Activated naive CD4-positive, alpha-beta T cell treated with Interleukin-2 at 50 U/mL for 16 hours (primary cell): ENCODE measurements at regions not wholly inside any gene's neighbourhood (a gene's known extent, or its start where the extent isn't known, plus 50 kb on each side); places are given as distances from the start of the nearest gene placed in this dataset.
"Not testable (repeated sequence)": the region's sequence is repeated elsewhere in the genome, so short reads cannot be mapped to it uniquely, and the experiment has no call there.

Experiments used
- DNase-seq: peaks from one replicate; pipeline ENCODE4 v3.0.0-alpha.2; 2020

DNA sequence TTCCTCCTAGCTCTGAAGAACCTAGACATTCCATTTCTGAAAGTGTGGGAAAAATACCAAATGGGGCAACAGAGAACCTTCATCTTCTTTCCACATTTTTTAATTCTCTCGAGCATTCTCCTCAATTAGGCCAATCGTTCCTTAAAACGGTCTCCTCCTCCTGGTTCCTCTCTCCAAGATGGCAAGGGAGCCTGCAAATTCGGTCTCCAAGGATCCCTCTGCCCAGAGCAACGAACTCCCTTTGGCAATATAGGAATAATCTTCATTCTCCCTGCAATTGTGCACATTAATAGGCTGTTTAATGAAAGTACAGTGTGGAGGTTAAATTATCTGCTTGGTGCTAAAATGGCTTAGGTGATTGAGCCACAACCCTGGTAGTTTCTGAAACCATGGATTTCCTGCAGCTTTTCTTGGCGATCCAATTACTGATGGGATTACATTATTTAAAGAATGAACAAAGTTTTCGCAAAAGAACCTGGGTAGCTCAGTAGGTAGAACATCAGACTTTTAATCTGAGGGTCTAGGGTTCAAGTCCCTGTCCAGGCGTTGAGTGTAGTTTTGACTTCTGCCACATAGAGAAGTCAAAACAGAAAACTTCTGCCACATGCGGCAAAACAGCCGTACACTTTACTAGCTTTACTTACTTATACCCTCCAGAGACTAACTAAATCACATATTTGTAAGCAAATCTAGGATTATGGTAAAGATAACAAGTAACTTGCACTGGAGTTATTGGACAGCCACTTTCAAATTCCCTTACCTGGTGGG lies 102.9 kb upstream of the ZNF184 start:
- DNase-seq: no peak

DNA sequence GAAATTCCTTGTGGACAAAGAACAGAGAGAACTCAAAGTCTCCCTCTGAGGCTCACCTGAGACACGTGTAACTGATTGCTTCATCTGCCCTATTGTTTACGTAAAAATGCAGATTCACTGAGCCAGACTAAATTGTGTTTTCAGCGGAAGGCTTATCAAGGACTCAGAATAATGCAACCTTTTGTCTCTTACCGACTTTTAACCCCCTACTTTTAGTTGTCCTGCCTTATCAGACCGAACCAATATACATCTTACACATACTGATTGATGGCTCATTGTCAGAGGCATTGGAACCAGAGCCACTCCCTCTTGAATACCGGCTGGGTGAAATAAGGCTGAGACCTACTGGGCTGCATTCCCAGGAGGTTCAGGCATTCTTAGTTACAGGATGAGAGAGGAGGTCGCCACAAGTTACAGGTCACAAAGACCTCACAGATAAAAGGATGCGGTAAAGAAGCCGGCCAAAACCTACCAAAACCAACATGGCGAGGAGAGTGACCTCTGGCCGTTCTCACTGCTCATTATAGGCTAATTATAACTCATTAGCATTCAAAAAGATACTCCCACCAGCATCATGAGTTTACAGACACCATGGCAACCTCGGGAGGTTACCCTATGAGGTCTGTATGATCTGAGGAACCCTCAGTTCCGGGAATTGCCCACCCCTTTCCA lies 95.5 kb upstream of the ZNF184 start:
- DNase-seq: no peak

DNA sequence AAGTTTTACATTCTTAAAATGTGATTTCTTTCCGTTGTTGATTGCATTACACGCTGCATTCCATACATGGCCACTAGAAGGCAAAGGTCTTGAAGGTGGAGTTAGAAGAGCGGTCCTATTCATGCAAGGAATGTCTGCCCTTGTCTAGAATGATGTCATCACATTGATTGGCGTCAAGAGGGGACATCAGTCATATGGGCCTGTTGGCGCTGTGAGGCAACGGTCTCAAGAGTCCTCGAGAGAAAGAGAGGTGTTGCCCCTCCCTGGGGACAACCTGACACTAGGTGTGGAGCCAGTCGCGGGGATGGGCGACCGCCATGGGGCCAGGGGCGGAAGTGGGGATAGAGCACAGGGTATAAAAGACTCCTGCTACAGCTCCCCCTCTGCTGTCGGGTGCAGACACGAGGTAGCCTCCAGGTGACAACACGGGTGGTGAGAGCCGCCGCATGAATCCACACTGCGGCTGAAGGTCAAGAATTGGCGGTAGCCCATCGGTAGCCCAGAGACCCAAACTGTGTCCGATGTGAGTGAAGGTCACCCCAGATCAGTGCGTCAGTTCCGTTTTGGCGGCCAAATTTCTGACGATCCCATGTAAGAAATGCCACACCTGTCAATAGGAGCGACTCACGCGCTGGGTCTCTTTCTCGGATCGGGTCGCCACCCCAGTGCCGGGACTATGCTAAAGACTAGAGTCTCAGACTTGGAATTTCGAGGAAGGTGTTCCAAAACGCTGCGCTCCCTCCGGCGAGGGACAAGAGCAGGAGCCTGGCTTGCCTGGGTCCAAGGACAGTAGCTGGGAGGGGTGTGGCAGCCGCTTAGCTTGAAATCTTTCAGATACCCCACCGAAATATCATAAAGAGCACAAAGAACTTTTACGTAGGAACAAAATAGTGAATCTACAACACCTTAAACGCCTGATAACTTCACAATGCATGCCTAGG lies 93.2 kb upstream of the ZNF184 start:
- DNase-seq: no peak

DNA sequence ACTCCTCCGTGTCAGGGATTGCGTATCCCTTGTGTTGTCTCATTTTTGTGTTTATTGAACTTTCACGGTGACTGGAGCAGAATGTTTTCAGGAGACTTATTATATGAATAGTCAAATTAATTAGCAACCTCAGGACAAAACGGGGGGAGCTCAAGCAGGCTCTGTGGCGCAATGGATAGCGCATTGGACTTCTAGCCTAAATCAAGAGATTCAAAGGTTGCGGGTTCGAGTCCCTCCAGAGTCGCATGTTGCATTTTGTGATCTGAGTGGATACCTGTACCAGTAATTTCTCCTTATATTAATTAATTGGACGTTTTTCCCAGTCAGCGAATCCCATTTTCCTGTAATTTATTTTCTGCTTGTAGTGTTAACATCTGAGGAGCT lies 89.1 kb upstream of the ZNF184 start:
- no peak for DNase-seq

DNA sequence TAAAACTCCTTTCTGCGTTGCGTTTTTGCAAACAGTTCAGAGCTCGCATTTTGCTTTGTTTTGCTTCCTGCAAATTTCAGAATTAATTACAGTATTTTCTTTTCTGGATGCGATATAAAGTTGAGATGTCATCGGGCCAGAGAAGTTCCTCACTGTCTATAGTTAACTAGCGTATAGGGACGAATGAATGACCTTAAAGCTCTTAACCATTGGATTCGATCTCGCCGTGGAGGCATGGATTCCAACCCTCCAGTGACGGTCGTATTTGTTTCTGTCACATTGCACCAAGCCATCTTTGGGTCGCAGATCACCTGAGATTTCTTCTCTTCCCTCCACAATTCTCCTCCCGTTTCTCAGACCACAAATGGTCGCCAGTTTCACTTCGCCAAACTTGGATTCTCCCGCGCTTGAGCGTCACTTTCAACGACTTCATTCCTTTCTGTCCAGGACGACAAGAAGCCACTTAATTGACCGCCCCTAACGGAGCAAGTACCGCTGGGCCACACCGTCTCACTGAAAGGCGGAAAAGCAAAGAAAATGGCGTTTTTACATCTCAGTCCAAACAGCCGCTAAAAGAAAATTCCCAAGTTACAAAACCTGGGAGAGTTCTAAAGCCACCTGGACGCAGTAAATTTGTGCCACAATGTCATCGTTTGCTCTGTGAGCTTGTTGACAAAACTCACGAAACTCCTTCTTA lies 85.3 kb upstream of the ZNF184 start:
- DNase-seq: no peak

DNA sequence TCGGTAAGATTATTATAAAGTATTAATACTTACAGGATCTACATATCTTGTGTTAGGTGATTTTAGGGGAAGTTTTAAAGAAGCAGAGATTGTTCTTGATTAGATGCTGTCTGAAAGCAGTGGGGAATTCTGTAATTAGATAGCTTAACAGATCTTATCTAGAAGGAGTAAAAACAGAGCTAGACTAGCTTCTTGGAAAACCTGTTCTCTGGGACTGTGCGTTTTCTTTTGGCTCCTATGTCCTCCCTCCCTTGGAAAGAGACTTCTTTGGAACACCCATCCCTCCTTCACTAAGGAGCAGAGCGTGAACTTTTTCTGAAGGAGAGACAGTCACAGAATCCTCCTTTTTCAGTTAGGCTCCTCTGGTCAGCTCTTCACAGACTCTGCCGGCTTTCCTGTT lies 83.5 kb upstream of the ZNF184 start:
- DNase-seq: no peak

DNA sequence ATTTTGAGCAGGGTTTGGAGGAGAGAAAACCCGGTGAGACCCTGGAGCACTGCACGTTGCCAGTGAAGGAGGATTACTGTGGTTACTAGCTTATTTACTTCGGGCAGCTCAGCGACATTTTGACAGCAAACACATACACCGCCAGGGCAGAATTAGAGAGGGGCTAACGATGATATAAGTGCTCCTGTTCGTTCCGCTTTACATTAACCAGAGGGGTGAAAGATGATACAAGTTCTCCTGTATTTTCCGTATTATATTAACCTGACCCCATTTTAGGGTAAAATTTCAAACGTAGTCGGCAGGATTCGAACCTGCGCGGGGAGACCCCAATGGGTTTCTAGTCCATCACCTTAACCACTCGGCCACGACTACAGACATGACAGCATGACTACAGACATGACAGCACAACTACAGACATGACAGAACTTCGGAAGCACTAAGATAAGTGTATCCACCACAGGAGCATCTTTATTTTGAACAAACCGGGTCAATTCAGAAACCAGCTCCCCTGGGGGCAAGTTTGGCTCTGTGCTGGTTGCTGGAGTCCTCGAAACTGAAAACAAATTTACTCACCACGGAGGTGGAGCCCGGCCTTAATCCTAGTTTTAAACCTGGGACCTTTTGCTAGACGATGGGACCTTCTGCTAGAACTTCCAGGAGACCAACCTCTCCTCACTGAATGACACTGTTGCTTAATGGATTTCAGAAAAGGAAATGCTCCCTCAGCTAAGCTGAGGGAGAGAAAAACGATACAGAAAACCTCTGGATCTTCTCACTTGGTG lies 80.4 kb upstream of the ZNF184 start:
- no peak for DNase-seq

DNA sequence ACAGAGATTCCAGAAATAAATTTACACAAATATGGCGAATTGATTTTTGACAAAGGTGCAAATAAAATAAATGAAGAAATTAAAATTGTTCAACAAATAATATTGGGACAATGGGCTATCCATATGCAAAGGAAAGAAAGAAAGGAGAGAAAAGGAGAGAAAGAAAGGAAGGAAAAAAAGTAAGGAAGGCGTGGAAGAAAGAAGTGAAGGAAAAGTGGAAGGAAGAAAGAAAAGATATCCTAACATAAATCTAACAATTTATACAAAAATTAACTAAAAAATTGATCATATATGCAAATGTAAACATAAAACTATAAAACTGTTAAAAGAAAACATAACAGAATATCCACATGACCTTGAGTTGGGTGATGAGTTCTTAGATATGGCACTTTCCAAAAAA lies 78.7 kb upstream of the ZNF184 start:
- no peak for DNase-seq

DNA sequence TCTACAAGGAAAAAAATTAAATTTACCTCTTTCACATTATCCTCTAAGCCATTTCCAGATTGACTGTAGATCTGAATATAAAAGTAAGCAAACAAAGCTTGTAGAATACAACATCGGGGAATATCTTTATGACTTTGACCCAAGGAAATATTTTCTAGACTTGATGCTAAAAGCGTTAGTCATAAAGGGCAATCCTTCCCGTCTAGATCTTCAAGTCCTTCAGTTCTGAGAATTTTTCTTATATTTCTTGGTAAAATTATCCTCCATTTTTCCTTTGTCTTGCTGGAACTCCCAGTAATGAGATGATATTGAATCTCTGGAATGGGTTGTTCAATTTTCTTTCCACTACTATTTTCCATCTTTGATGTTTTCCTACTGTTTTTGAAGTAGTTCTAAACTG lies 77.8 kb upstream of the ZNF184 start:
- DNase-seq: no peak

DNA sequence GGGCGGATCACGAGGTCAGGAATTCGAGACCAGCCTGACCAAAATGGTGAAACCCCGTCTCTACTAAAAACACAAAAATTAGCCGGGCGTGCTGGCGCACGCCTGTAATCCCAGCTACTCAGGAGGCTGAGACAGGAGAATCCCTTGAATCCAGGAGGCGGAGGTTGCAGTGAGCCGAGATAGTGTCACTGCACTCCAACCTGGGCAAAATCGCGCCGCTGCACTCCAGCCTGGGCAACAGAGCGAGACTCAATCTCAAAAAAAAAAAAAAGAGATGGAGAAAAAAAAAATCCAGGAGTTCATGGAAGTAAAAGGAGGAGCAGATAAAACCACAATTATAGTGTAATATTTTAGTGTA lies 76.3 kb upstream of the ZNF184 start:
- DNase-seq: not testable (repeated sequence)

DNA sequence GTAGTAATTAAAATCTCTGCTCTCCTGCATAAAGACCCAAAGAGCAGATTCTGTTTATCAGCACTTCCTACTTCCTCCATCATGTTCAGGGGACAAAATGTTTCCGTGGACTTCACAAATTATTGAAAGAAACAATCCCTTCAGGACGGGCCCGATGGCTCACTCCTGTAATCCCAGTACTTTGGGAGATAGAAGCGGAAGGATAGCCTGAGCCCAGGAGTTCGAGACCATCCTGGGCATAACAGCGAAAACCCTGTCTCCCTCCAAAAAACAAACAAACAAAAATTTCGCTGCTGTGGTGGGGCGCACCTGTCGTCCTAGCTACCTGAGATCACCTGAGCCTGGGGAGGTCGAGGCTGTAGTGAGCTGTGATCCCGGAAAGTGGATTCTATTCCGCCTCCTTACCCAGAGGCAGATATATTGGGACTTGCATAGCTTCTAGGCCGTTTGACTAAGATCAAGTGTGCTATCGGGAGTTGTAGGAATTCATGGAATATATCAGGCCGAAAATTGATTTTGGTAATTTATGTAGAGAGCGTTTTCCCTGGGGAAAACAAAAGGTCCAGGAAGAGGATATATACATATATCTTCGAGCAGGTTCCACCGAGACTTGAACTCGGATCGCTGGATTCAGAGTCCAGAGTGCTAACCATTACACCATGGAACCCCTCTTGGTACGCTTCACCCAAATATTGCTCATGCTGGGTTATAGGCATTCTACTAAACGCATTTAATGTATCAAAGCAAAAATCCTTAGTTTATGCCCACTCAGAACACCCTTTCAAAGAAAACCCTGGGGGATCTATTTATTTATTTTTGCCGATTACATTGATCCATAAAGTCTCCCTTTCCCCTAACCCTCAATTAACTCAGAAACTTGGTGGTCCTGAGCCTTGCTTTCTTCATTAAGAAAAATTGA lies 74.5 kb upstream of the ZNF184 start:
- no peak for DNase-seq

DNA sequence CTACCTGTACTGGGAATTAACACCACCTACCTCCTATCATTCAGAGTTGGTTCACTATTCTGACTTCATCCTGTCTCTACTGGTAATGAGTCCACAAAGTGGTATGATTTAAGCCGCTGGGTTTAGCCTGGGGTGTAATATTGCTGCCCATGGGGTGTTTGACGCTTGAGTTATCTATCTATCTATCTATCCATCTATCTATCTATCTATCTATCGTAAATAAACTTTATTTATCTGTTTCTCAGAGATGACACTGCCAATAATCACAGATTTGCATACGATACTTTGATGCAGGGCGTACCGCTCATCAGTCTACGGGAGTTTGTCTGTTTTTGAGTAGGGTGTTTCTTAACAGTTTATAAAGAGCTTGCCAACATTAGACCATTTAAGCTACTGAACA lies 73.6 kb upstream of the ZNF184 start:
- no peak for DNase-seq

DNA sequence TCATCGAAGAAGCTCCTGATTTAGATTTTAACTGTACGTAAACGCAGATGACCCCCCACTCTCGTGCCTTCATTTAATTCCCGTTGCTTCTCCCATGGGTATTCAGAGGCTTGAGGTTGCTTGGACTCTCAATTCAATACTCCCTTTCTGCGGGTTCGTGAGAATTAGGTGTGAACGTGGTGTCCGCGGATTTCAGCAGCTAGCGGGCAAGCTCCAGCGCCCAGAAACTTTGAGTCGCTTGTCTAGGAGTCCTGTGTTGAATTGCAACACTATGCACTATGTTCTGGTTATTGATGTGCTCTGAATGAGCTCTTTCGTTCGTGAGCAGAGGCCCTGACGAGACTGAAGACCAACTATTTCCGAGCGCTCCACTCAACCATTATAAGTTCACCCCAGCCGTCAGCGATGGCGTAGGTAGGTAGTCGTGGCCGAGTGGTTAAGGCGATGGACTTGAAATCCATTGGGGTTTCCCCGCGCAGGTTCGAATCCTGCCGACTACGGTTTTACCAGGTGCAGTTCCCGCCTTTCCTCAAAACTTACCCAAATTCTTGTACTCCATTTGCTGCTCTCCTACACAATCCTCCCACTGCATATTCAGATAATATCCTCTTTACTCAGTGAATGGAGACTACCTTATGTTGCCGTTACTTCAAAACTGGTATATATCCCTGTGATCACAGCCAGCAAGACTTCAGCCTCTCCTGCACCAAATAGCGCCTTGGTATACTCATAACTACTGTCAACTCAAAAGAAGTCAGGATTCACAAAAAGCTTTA lies 72.6 kb upstream of the ZNF184 start:
- peak; percentile 17 for DNase-seq

DNA sequence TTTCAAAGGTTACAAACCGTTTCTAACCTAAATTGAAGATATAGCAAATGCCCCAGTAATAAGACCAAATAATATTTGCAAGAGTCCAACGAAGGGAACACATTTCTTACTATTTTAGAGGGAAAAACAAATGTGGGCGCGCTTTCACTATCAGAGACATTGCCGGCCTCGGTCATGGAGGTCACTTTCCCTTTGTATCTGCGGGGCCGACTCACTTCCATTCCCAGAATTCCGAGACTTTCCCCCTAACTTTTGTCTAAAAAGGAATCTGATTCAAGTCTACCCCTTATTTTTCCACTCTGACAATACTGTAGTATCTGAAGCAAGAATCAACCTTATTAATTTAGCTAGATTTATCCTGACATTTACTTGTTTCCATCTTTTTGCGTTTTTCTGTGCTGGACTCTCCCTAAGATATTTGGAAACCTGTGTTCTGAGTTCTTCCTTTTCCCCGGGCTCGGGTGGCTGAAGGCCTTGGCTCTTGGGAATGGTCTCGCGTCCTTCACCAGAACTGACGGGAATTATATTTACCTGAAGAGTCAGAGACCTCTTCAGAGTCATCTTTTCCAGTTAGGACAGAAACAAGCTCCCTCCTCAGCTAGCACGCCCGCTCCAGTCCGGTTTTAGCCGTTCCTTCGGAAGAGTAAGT lies 71.8 kb upstream of the ZNF184 start:
- DNase-seq: no peak

DNA sequence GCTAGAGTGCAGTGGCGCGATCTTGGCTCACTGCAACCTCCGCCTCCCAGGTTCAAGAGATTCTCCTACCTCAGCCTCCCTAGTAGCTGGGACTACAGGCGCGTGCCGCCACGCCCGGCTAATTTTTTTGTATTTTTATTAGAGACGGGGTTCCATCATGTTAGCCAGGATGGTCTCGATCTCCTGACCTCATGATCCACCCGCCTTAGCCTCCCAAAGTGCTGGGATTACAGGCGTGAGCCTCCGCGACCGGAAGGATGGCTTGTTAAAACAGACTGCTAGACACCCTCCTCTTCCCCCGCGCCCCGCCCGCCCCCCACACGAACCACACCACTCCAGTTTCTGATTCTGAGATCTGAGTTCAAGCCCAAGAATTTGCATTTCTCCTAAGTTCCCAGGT lies 71.2 kb upstream of the ZNF184 start:
- DNase-seq: not testable (repeated sequence)

DNA sequence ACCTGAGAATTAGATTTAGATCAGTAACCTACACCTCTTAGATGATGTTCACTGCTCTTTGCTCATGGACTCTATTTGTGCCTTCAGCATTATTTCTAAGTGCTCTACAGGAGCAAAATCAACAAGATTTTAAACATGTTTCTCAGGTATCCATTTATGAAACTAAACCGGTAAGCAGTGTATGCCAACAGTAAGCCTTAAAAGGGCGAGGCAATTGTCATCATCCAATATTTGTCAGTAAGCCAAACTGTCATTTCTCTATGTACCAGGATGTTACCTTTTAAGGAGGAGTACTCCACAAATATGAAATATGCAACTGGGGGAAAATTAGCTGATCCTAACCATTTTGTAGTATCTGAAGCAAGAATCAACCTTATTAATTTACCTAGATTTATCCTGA lies 69.6 kb upstream of the ZNF184 start:
- DNase-seq: no peak

DNA sequence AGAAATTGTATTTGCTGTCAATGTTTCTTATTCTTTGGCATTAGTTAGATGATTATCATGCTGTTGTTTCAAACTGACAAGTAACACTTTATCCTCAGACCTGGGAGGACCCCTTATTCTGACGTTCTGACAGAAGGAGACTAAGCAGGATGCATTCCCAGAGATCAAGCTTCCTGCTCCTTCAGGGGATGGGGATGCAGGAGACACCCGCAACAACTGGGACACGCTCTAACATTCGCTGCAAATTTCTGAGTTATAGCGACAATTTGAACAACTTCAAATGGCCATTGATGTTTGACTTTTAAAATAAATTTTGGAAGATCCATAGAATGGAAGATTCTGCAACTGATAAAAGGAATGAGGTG lies 69.0 kb upstream of the ZNF184 start:
- DNase-seq: no peak

DNA sequence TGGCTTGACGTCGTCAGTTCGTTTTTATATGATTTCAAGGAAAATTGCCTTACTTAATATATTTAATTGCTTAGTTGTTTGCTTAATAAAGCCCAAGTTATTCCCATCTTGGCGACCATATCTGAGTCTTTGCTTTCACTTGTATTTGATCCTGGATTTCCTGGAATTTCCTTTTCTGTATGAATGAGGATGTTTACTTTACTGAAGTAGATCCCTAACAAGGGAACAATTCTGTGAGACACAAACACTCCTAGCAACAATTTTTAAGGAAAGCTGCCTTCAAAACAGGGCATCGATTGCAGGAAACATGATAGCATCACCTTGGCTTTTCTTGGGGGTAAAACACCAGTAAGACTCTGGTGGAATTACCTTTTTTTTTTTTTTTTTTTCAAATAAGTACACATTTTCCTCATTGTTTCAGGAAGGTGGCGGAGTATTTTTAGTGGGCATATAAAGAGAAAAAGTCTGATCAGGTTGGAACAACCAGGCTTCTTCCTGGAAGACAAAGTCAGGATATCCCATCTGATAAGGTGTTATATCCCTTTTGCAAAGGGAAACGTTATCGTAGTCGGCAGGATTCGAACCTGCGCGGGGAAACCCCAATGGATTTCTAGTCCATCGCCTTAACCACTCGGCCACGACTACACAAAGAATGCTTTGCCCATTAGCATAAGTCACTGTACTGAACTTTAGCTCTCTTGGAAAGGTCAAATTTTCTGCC lies 68.5 kb upstream of the ZNF184 start:
- no peak for DNase-seq

DNA sequence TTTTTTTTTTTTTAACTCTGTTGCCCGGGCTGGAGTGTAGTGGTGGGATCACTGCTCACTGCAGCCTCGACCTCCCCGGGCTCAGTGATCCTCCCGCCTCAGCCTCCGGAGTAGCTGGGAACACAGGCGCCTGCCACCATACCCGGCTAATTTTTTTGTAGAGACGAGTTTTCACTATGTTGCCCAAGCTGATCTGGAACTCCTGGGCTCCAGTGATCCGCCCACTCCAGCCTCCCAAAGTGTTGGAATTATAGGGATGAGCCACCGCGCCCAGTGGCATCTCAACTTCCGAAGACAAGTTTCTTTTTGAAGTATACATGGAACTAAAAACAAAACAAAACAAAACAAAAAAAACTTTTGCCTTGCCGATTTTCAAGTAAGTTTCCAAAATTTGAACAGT lies 66.6 kb upstream of the ZNF184 start:
- no peak for DNase-seq
